ENCODE measurements at regions not wholly inside any gene's neighbourhood (a gene's known extent, or its start where the extent isn't known, plus 50 kb on each side); places are given as distances from the start of the nearest gene placed in this dataset.

DNA sequence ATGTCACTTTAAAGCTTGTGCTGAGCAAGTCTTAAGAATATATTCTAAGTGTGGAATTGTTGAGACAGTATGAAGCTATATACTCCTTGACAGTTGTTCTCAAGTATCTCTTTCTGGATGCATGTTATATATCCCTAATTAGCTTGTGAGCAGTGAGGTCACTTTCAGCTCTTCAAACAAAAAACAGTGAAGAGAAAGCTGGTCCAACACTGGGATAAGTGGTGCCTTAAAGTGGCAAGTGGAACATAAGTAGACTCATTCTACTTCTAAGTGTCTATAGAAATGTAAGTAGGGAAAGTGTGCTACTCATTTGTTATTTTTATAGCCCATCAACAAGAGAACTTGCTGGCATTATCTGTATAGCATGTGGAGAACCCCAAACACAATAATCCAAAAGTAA lies 133.1 kb upstream of the BACH2 start:
- TF ChIP-seq, protein P1, sequence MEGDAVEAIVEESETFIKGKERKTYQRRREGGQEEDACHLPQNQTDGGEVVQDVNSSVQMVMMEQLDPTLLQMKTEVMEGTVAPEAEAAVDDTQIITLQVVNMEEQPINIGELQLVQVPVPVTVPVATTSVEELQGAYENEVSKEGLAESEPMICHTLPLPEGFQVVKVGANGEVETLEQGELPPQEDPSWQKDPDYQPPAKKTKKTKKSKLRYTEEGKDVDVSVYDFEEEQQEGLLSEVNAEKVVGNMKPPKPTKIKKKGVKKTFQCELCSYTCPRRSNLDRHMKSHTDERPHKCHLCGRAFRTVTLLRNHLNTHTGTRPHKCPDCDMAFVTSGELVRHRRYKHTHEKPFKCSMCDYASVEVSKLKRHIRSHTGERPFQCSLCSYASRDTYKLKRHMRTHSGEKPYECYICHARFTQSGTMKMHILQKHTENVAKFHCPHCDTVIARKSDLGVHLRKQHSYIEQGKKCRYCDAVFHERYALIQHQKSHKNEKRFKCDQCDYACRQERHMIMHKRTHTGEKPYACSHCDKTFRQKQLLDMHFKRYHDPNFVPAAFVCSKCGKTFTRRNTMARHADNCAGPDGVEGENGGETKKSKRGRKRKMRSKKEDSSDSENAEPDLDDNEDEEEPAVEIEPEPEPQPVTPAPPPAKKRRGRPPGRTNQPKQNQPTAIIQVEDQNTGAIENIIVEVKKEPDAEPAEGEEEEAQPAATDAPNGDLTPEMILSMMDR (conservative IDR thresholded peaks at IDR 0.05) = no peak
- TF ChIP-seq EZH2 (IDR thresholded peaks at IDR 0.05; ENCODE audit: low read depth) = no peak

Measured in PC-9 (cell line).